Astrocyte (in vitro differentiated cells and primary cell): ENCODE measurements at regions not wholly inside any gene's neighbourhood (a gene's known extent, or its start where the extent isn't known, plus 50 kb on each side); places are given as distances from the start of the nearest gene placed in this dataset.
"Not testable (repeated sequence)": the region's sequence is repeated elsewhere in the genome, so short reads cannot be mapped to it uniquely, and the experiment has no call there.

Experiments
- DNase-seq: peaks from one replicate; pipeline ENCODE4 v3.0.0-alpha.2; 2010; ENCODE audit warnings: low read depth
- FAIRE-seq: peaks from 2 replicates; lab custom pipeline; 2011; peaks lifted over from hg19 to GRCh38; lab: Jason Lieb, UNC
- H2AFZ ChIP-seq: 2 replicates; pipeline ENCODE4 v1.6.0; 2012; ENCODE audit warnings: low read depth, low read length, inconsistent platforms
- H3K27ac ChIP-seq: 2 replicates; pipeline ENCODE4 v1.5.1; 2011; ENCODE audit warnings: low read depth, low read length, inconsistent platforms
- H3K27me3 ChIP-seq: 2 replicates; pipeline ENCODE4 v1.6.0; 2011; ENCODE audit warnings: low read length, inconsistent platforms; ENCODE audit not compliant: insufficient read depth
- H3K36me3 ChIP-seq: 2 replicates; pipeline ENCODE4 v1.5.1; 2011; ENCODE audit warnings: low read length, inconsistent platforms; ENCODE audit not compliant: insufficient read depth
- H3K4me1 ChIP-seq: 2 replicates; pipeline ENCODE4 v1.5.1; 2011; ENCODE audit warnings: low read length, inconsistent platforms; ENCODE audit not compliant: insufficient read depth
- H3K4me2 ChIP-seq: 2 replicates; pipeline ENCODE4 v1.6.0; 2012; ENCODE audit warnings: low read length, inconsistent platforms
- H3K4me3 ChIP-seq: 2 replicates; pipeline ENCODE4 v1.5.1; 2011; ENCODE audit warnings: low read depth, mild to moderate bottlenecking, low read length, inconsistent platforms; ENCODE audit not compliant: insufficient read depth
- H3K79me2 ChIP-seq: 2 replicates; pipeline ENCODE4 v1.6.0; 2012; ENCODE audit warnings: mild to moderate bottlenecking, low read length, inconsistent platforms; ENCODE audit not compliant: insufficient read depth
- H3K9ac ChIP-seq: 2 replicates; pipeline ENCODE4 v1.6.0; 2012; ENCODE audit warnings: mild to moderate bottlenecking, low read length, inconsistent platforms
- H3K9me3 ChIP-seq: 2 replicates; pipeline ENCODE4 v1.5.1; 2012; ENCODE audit warnings: low read depth, mild to moderate bottlenecking, low read length, inconsistent platforms; ENCODE audit not compliant: insufficient read depth
- H4K20me1 ChIP-seq: 2 replicates; pipeline ENCODE4 v1.6.0; 2012; ENCODE audit warnings: low read length, inconsistent platforms; ENCODE audit not compliant: insufficient read depth
- H3K27ac Mint-ChIP-seq: one replicate; pipeline ENCODE4 v1.8.0; 2021; ENCODE audit warnings: mild to moderate bottlenecking, mixed read lengths; ENCODE audit not compliant: unreplicated experiment
- H3K27me3 Mint-ChIP-seq: one replicate; pipeline ENCODE4 v1.8.0; 2021; ENCODE audit warnings: low read depth, mixed read lengths; ENCODE audit not compliant: unreplicated experiment
- H3K36me3 Mint-ChIP-seq: one replicate; pipeline ENCODE4 v1.8.0; 2021; ENCODE audit warnings: low read depth, mixed read lengths; ENCODE audit not compliant: unreplicated experiment
- H3K4me1 Mint-ChIP-seq: one replicate; pipeline ENCODE4 v1.8.0; 2021; ENCODE audit warnings: low read depth, mixed read lengths; ENCODE audit not compliant: unreplicated experiment
- H3K4me3 Mint-ChIP-seq: one replicate; pipeline ENCODE4 v1.8.0; 2021; ENCODE audit warnings: mild to moderate bottlenecking, moderate library complexity, mixed read lengths; ENCODE audit not compliant: unreplicated experiment
- H3K9me3 Mint-ChIP-seq: one replicate; pipeline ENCODE4 v1.8.0; 2021; ENCODE audit warnings: mild to moderate bottlenecking, mixed read lengths; ENCODE audit not compliant: unreplicated experiment
- CTCF ChIP-seq: IDR thresholded peaks from 2 replicates; pipeline ENCODE4 v1.5.1; 2011; ENCODE audit warnings: low read depth, mild to moderate bottlenecking, inconsistent platforms, low read length, moderate library complexity; ENCODE audit not compliant: insufficient read depth
- EZH2 ChIP-seq: IDR thresholded peaks from 2 replicates; pipeline ENCODE4 v1.6.1; 2012; ENCODE audit warnings: mild to moderate bottlenecking, low read length, inconsistent platforms; ENCODE audit not compliant: insufficient read depth

GRCh38 chr10:59037018-59037389 lies 139.4 kb upstream of the PHYHIPL start:
- FAIRE-seq (no peak), DNase-seq (no peak)
- H3K4me1 Mint-ChIP-seq: no peaks in the 10 kb centered on the region
- H3K36me3 Mint-ChIP-seq: no peaks in the 10 kb centered on the region
- H2AFZ ChIP-seq: no peak overlapping the region
- H3K79me2 ChIP-seq: no peaks in the 10 kb centered on the region
- H3K27me3 ChIP-seq: no peaks in the 10 kb centered on the region
- H3K36me3 ChIP-seq: no peaks in the 10 kb centered on the region
- H3K9me3 Mint-ChIP-seq: peaks cover 2% of the 10 kb centered on the region
- no peak overlapping the region for H3K4me3 ChIP-seq
- no peak overlapping the region for H3K4me2 ChIP-seq
- H3K4me1 ChIP-seq: no peaks in the 10 kb centered on the region
- peaks cover 4% of the 10 kb centered on the region for H3K27me3 Mint-ChIP-seq
- H3K27ac ChIP-seq: no peak overlapping the region
- no peaks in the 10 kb centered on the region for H4K20me1 ChIP-seq
- TF ChIP-seq CTCF: no peak
- no peak for TF ChIP-seq EZH2
- no peak overlapping the region for H3K27ac Mint-ChIP-seq
- no peaks in the 10 kb centered on the region for H3K9me3 ChIP-seq
- no peak overlapping the region for H3K4me3 Mint-ChIP-seq
- no peak overlapping the region for H3K9ac ChIP-seq

GRCh38 chr10:59037506-59037905 lies 138.9 kb upstream of the PHYHIPL start:
- Histone ChIP-seq H3K4me1 (no peaks in the 10 kb centered on the region), H3K79me2 (no peaks in the 10 kb centered on the region), H3K9me3 (no peaks in the 10 kb centered on the region), H3K27me3 (no peaks in the 10 kb centered on the region), H3K9ac (no peak overlapping the region), H3K4me2 (no peak overlapping the region), H3K36me3 (no peaks in the 10 kb centered on the region), H2AFZ (no peak overlapping the region), H3K27ac (no peak overlapping the region), H4K20me1 (no peaks in the 10 kb centered on the region), H3K4me3 (no peak overlapping the region)
- Mint-ChIP-seq H3K36me3 (no peaks in the 10 kb centered on the region), H3K9me3 (peaks cover 2% of the 10 kb centered on the region), H3K4me3 (no peak overlapping the region), H3K27me3 (peaks cover 4% of the 10 kb centered on the region), H3K4me1 (no peaks in the 10 kb centered on the region), H3K27ac (no peak overlapping the region)
- no peak for DNase-seq
- TF ChIP-seq CTCF (no peak), EZH2 (no peak)
- FAIRE-seq: no peak

- not testable (repeated sequence) for H3K4me2 ChIP-seq, H4K20me1 ChIP-seq, H3K9me3 Mint-ChIP-seq, DNase-seq, H3K27me3 ChIP-seq, H3K79me2 ChIP-seq, H3K27ac ChIP-seq, H3K4me3 ChIP-seq, H3K27ac Mint-ChIP-seq, H3K36me3 Mint-ChIP-seq, H3K9me3 ChIP-seq, H3K4me1 Mint-ChIP-seq, FAIRE-seq, H3K9ac ChIP-seq, H3K4me1 ChIP-seq, H3K36me3 ChIP-seq, H3K27me3 Mint-ChIP-seq, H2AFZ ChIP-seq, H3K4me3 Mint-ChIP-seq
Observed at GRCh38 chr10:59043358-59043757, 133.1 kb upstream of the PHYHIPL start.
